GM12872 (cell line): ENCODE measurements at regions not wholly inside any gene's neighbourhood (a gene's known extent, or its start where the extent isn't known, plus 50 kb on each side); places are given as distances from the start of the nearest gene placed in this dataset.

Source experiments
- CTCF ChIP-seq: IDR thresholded peaks from 3 replicates; pipeline ENCODE4 v1.5.1; 2011; ENCODE audit warnings: low read depth, mild to moderate bottlenecking, low read length, moderate library complexity; ENCODE audit not compliant: insufficient read depth

DNA sequence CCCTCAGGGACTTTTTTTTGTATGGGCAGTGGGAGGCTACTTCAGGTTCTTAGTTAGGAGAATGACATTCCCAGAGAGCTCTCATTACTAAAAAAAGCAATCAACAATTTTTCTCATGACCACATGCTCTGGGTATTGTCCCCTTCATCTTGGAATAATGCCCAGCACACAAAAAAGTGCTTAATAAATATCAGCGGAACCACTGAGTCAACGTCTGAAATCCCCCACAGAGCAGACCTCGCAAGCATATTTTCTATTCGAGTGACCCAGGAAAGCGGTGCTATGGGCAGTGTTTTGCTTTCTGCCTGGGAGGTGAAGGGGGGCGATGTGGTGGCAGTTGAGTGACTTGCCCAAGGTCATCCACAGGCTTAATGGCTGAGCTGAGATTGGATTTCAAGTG is 493.4 kb upstream of the ZMIZ1 start:
- TF ChIP-seq CTCF: no peak

GRCh38 chr10:78576276-78576675 is 492.5 kb upstream of the ZMIZ1 start:
- no peak for TF ChIP-seq CTCF

GRCh38 chr10:78577712-78578111 is 491.1 kb upstream of the ZMIZ1 start:
- TF ChIP-seq CTCF: no peak

GRCh38 chr10:78578929-78579328 is 489.8 kb upstream of the ZMIZ1 start:
- no peak for TF ChIP-seq CTCF

GRCh38 chr10:78579576-78579975 is 489.2 kb upstream of the ZMIZ1 start:
- no peak for TF ChIP-seq CTCF

DNA sequence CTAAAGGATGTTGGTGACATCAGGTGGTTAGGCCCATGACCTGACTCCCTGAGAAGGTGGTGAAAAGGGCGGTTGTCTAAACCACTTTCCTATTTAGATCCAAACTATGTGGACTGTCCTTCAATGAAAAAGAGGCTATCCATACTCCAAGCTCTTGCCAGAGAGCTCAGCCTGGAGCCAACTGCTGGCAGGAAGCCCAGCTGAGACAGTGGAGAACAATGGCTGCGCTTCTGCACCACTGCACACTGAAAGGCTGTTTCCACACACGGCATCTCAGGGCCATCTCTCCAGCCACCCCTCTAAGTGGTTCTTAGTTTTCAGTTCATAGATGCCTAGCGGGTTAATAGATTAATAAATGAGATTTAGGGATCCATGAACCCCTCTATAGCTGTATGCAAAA is 488.8 kb upstream of the ZMIZ1 start:
- TF ChIP-seq CTCF: no peak

DNA sequence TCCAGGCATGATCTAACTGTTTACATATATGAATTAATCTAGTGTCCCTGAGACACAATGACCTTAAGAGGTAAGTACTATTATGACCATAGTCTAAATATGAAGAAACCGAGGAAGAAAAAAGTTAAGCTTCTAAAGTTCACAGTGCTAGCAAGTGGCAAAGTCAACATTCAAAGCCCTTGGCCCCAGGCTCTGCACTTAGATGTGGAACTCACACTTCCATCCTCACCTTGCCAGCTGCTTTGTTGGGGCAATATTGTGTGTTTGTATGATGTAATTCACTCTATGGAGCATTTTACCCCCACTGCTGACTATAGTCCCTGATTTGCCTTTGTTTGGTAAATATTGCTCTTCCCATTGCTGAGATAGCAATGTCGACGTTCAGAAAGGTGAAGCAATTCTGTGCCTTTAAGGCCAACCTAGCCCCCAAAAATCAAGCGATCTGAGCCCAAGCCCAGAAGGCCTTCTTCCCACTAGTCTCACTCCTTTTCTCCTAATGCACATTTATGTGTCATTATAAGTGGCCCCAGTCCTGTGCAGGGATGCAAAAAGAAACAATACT is 487.6 kb upstream of the ZMIZ1 start:
- no peak for TF ChIP-seq CTCF
